ENCODE measurements at regions not wholly inside any gene's neighbourhood (a gene's known extent, or its start where the extent isn't known, plus 50 kb on each side); places are given as distances from the start of the nearest gene placed in this dataset.
"Not testable (repeated sequence)": the region's sequence is repeated elsewhere in the genome, so short reads cannot be mapped to it uniquely, and the experiment has no call there.

DNA sequence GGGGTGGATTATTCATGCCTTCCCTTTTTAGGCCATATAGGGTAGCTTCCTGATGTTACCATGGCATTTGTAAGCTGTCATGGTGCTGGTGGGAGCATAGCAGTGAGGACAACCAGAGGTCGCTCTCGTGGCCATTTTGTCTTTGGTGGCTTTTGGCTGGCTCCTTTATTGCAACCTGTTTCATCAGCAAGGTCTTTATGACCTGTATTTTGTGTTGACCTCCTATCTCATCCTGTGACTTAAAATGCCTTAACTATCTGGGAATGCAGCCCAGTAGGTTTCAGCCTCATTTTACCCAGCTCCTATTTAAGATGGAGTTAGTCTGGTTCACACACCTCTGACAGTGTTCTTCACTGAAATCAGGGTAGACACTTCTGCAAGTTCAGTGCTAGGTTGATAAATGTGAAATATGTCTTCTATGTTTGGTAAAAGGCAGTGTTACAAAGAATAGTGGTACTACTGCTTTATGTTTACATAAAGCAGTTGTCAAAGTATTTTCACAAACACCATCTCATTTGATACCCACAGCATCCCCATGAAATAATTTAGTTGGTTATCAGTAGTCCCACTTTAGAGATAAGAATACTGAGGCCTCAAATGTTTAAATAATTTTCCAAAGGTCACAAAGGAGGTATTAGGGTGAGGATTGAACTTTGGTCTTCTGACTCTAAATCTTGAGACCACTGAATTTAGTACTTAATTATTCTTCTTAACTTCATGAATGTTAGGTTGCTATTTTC, 77.1 kb upstream of the C4orf54 start:
- Histone ChIP-seq H3K9ac (ENCODE audit: low read depth, low read length) (no peak overlapping the region), H2AFZ (replicated peaks; ENCODE audit: low read length, poor library complexity) (no peak overlapping the region), H3K23ac (ENCODE audit: low read depth, low read length) (no peak overlapping the region), H4K91ac (ENCODE audit: insufficient read depth, low read depth, low read length) (no peak overlapping the region), H3K18ac (ENCODE audit: low read depth, low read length) (no peak overlapping the region), H3K4me2 (ENCODE audit: low read depth, low read length) (no peak overlapping the region), H3K4me3 (ENCODE audit: insufficient read depth, low read depth, low read length) (no peak overlapping the region), H3K9me3 (ENCODE audit: control insufficient read depth, insufficient read depth, low read length) (peaks cover 3% of the 10 kb centered on the region; the same call in 1 of the 2 replicates), H3K56ac (ENCODE audit: extremely low read depth, insufficient read depth, low read length) (no peak overlapping the region), H4K8ac (ENCODE audit: low read depth in 2 of 2, low read length in 2 of 2) (no peak overlapping the region), H3K36me3 (ENCODE audit: control insufficient read depth, insufficient read depth, low read length) (no peaks in the 10 kb centered on the region), H3K27ac (ENCODE audit: insufficient read depth, low read length) (no peak overlapping the region), H2BK120ac (ENCODE audit: low read depth, low read length) (no peak overlapping the region), H2AK5ac (ENCODE audit: low read depth, low read length) (no peak overlapping the region), H3K14ac (replicated peaks; ENCODE audit: low read depth, low read length) (no peak overlapping the region), H4K20me1 (ENCODE audit: insufficient read depth, low read length) (no peaks in the 10 kb centered on the region), H3K27me3 (ENCODE audit: control insufficient read depth, insufficient read depth, low read length) (no peaks in the 10 kb centered on the region), H4K5ac (ENCODE audit: low read depth, low read length) (no peak overlapping the region), H3K9me1 (ENCODE audit: insufficient read depth, low read length) (no peaks in the 10 kb centered on the region), H2BK15ac (ENCODE audit: low read depth, low read length) (no peak overlapping the region), H3K79me1 (ENCODE audit: low read depth in 1 of 2, low read length in 2 of 2) (no peaks in the 10 kb centered on the region), H2BK20ac (ENCODE audit: low read depth, low read length) (no peak overlapping the region), H2BK5ac (ENCODE audit: low read depth, low read length, poor library complexity, severe bottlenecking) (no peak overlapping the region), H2AK9ac (replicated peaks; ENCODE audit: low read depth, low read length, poor library complexity) (no peak overlapping the region), H3K4me1 (ENCODE audit: control insufficient read depth, insufficient read depth, low read length) (no peaks in the 10 kb centered on the region), H3K4ac (ENCODE audit: low read depth, low read length) (no peak overlapping the region)
- intact Hi-C loops (cut with micrococcal nuclease) (no loop called here), in situ Hi-C loops (cut with MboI; ENCODE audit: low sequenced_read_pairs) (no loop called here), dilution Hi-C loops (cut with HindIII; ENCODE audit: low sequenced_read_pairs, unreplicated experiment) (no loop called here)
- no TSS peak for BruUV-seq (replicated peaks)
- ChIA-PET CTCF (interaction anchor here (0.6 kb wide), 1 partner anchor 68 kb away, joined by 3 read pairs; no protein-coding TSS in a partner anchor), POLR2A (ENCODE audit: unreplicated experiment) (no interaction called here)
- TF ChIP-seq, protein P1, sequence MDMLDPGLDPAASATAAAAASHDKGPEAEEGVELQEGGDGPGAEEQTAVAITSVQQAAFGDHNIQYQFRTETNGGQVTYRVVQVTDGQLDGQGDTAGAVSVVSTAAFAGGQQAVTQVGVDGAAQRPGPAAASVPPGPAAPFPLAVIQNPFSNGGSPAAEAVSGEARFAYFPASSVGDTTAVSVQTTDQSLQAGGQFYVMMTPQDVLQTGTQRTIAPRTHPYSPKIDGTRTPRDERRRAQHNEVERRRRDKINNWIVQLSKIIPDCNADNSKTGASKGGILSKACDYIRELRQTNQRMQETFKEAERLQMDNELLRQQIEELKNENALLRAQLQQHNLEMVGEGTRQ (IDR thresholded peaks at IDR 0.05; ENCODE audit: low read depth, low read length): no peak
- TF ChIP-seq, protein P2, sequence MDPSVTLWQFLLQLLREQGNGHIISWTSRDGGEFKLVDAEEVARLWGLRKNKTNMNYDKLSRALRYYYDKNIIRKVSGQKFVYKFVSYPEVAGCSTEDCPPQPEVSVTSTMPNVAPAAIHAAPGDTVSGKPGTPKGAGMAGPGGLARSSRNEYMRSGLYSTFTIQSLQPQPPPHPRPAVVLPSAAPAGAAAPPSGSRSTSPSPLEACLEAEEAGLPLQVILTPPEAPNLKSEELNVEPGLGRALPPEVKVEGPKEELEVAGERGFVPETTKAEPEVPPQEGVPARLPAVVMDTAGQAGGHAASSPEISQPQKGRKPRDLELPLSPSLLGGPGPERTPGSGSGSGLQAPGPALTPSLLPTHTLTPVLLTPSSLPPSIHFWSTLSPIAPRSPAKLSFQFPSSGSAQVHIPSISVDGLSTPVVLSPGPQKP (IDR thresholded peaks at IDR 0.05; ENCODE audit: borderline replicate concordance, low read depth, low read length): no peak
- DNase-seq (no peak), ATAC-seq (ENCODE audit: low read depth) (no peak)
- WGBS, 2 experiments (ENCODE audit: extremely low coverage in 2 of 2, insufficient read length in 1 of 2): 50% methylated on average over 2 of the region's 2 CpGs; no CpG with 5 or more reads in 1 of the 2 experiments

DNA sequence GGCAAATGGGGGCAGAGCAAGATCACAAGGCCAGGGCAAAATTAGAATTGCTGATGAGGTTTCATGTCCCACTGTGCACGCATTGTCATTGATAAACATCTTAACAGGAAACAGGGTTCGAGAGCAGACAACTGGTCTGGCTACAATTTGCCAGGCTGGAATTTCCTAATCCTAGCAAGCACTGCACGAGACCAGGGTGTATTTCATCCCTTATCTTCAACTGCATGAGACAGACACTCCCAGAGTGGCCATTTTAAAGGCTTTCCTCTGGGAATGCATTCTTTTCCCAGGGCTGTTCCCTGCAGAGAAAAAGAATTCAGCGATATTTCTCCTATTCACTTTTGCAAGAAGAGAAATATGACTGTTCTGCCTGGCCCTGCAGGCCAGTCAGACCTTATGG, 75.8 kb upstream of the C4orf54 start:
- H3K9ac ChIP-seq (ENCODE audit: low read depth, low read length); BruUV-seq (replicated peaks); H3K27me3 ChIP-seq (ENCODE audit: control insufficient read depth, insufficient read depth, low read length); H2BK5ac ChIP-seq (ENCODE audit: low read depth, low read length, poor library complexity, severe bottlenecking); H3K56ac ChIP-seq (ENCODE audit: extremely low read depth, insufficient read depth, low read length); H3K9me1 ChIP-seq (ENCODE audit: insufficient read depth, low read length); in situ Hi-C loops (cut with MboI; ENCODE audit: low sequenced_read_pairs); H3K4me1 ChIP-seq (ENCODE audit: control insufficient read depth, insufficient read depth, low read length); H2AFZ ChIP-seq (replicated peaks; ENCODE audit: low read length, poor library complexity); H4K20me1 ChIP-seq (ENCODE audit: insufficient read depth, low read length); H3K79me1 ChIP-seq (ENCODE audit: low read depth in 1 of 2, low read length in 2 of 2); H3K36me3 ChIP-seq (ENCODE audit: control insufficient read depth, insufficient read depth, low read length); H2BK15ac ChIP-seq (ENCODE audit: low read depth, low read length); H2AK5ac ChIP-seq (ENCODE audit: low read depth, low read length); POLR2A ChIA-PET (ENCODE audit: unreplicated experiment); H2AK9ac ChIP-seq (replicated peaks; ENCODE audit: low read depth, low read length, poor library complexity); H3K18ac ChIP-seq (ENCODE audit: low read depth, low read length); H3K4ac ChIP-seq (ENCODE audit: low read depth, low read length); H2BK120ac ChIP-seq (ENCODE audit: low read depth, low read length); H3K4me3 ChIP-seq (ENCODE audit: insufficient read depth, low read depth, low read length); DNase-seq; CTCF ChIA-PET; H3K9me3 ChIP-seq (ENCODE audit: control insufficient read depth, insufficient read depth, low read length); ATAC-seq (ENCODE audit: low read depth); H3K14ac ChIP-seq (replicated peaks; ENCODE audit: low read depth, low read length); H4K91ac ChIP-seq (ENCODE audit: insufficient read depth, low read depth, low read length); H3K27ac ChIP-seq (ENCODE audit: insufficient read depth, low read length); intact Hi-C loops (cut with micrococcal nuclease); H4K8ac ChIP-seq (ENCODE audit: low read depth in 2 of 2, low read length in 2 of 2); H2BK20ac ChIP-seq (ENCODE audit: low read depth, low read length); dilution Hi-C loops (cut with HindIII; ENCODE audit: low sequenced_read_pairs, unreplicated experiment); H3K4me2 ChIP-seq (ENCODE audit: low read depth, low read length); H3K23ac ChIP-seq (ENCODE audit: low read depth, low read length); H4K5ac ChIP-seq (ENCODE audit: low read depth, low read length): not testable (repeated sequence)
- 52% methylated on average over 2 of the region's 4 CpGs; no CpG with 5 or more reads in 1 of the 2 experiments for WGBS, 2 experiments (ENCODE audit: extremely low coverage in 2 of 2, insufficient read length in 1 of 2)

Measured in IMR-90 (cell line).